Stromal cell of bone marrow (primary cell): ENCODE measurements at regions not wholly inside any gene's neighbourhood (a gene's known extent, or its start where the extent isn't known, plus 50 kb on each side); places are given as distances from the start of the nearest gene placed in this dataset.

Source experiments
- DNase-seq: peaks from one replicate; pipeline ENCODE4 v3.0.0-alpha.2; 2012; ENCODE audit warnings: low read depth

DNA sequence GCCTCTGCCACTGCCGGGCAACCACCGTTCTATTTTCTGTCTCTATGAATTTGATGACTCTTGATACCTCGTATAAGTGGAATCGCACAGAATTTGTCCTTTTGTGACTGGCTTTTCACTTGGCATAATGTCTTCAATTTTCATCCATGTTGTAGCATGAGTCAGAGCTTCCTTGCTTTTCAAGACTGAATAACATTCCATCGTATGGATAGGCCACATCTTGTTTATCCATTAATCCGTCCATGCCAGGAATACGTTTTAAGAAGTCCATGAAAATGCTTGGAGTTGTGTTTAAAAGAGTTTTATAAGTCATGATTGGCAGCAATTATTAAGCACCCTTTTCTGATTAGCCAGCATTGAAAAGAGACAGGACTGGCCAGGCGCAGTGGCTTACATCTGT, 53.6 kb upstream of the CLDN10 start:
- no peak for DNase-seq

DNA sequence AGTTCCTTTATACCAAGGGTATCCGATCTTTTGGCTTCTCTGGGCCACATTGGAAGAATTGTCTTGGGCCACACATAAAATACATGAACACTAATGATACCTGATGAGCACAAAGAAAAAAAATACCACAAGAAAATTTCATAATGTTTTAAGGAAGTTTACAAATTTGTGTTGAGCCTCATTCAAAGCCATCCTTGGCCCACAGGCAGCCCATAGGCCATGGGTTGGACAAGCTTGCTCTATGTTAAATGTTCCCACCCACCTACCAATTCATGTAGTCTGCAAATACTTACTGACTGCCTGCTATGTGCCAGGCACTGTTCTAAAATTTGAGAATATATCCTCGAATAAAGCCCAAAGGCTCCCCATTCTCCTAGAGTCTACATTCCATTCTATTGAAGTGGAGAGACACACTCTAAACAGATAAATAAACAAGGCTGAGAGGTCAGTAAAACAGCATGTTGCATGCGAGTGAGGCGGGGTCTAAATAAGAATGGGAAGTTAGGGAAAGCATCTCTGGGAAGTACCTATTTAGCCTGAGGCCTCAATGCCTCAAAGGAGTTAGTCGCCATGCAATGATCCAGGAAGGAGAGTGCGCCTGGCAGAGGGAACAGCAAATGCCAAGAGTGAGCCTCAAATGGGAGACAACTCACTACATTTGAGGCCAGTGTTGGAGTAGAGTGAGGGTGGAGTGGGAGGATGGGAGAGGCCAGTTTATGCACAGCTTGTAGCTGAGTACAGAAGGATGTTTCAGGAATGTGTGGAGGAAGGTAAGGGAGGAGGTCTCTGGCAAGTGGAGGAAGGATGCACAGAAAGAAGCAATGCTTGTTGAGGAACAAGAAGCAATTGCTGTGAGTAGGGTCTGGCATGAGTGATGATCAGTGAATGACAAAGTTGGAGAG, 52.5 kb upstream of the CLDN10 start:
- DNase-seq = no peak

GRCh38 chr13:95502216-95502615, 50.3 kb upstream of the CLDN10 start:
- no peak for DNase-seq
